NB4 (cell line): ENCODE measurements at regions not wholly inside any gene's neighbourhood (a gene's known extent, or its start where the extent isn't known, plus 50 kb on each side); places are given as distances from the start of the nearest gene placed in this dataset.

Experiments
- DNase-seq: peaks from one replicate; pipeline ENCODE4 v3.0.0; 2010; ENCODE audit warnings: low read depth
- H3K4me3 ChIP-seq: one replicate; pipeline ENCODE4 v1.5.1; 2011; ENCODE audit warnings: mild to moderate bottlenecking, low read depth, low read length, moderate library complexity
- CTCF ChIP-seq: IDR thresholded peaks from one replicate; pipeline ENCODE4 v1.5.1; 2012; ENCODE audit warnings: low read depth, low read length
- MAX ChIP-seq: IDR thresholded peaks from 2 replicates; pipeline ENCODE4 v1.6.1; 2011; ENCODE audit warnings: low read depth, low read length
- MYC ChIP-seq: IDR thresholded peaks from 2 replicates; pipeline ENCODE4 v1.6.1; 2011; ENCODE audit warnings: low read depth, low read length
- POLR2A ChIP-seq: IDR thresholded peaks from 2 replicates; pipeline ENCODE4 v1.6.1; 2011; ENCODE audit warnings: mild to moderate bottlenecking; ENCODE audit not compliant: insufficient read length; ENCODE audit errors: extremely low read depth

- TF ChIP-seq MAX (no peak), MYC (no peak), POLR2A (no peak)
- no peak for DNase-seq
- no peak overlapping the region for H3K4me3 ChIP-seq
Measured at GRCh38 chr10:128633864-128634540, 507.8 kb upstream of the MKI67 start.

GRCh38 chr10:128642023-128642422, 515.8 kb upstream of the MKI67 start:
- TF ChIP-seq CTCF (no peak), MAX (no peak), POLR2A (no peak), MYC (no peak)
- no peak overlapping the region for H3K4me3 ChIP-seq
- no peak for DNase-seq

GRCh38 chr10:128642502-128642901, 516.3 kb upstream of the MKI67 start:
- no peak for TF ChIP-seq POLR2A
- TF ChIP-seq CTCF: no peak
- no peak for TF ChIP-seq MYC
- no peak for TF ChIP-seq MAX
- no peak for DNase-seq
- no peak overlapping the region for H3K4me3 ChIP-seq

GRCh38 chr10:128643658-128644057, 517.4 kb upstream of the MKI67 start:
- DNase-seq: no peak

GRCh38 chr10:128645486-128645885, 519.3 kb upstream of the MKI67 start:
- no peak for TF ChIP-seq MYC
- no peak for TF ChIP-seq POLR2A
- no peak for TF ChIP-seq MAX
- TF ChIP-seq CTCF: no peak
- H3K4me3 ChIP-seq: no peak overlapping the region
- no peak for DNase-seq

More at GRCh38 chr10:128643658-128644057, 517.4 kb upstream of the MKI67 start:
- no peak for TF ChIP-seq CTCF
- TF ChIP-seq POLR2A: no peak
- no peak for TF ChIP-seq MAX
- TF ChIP-seq MYC: no peak
- no peak overlapping the region for H3K4me3 ChIP-seq

GRCh38 chr10:128646956-128647355, 520.7 kb upstream of the MKI67 start:
- H3K4me3 ChIP-seq: no peak overlapping the region
- TF ChIP-seq MAX: no peak
- TF ChIP-seq CTCF: no peak
- TF ChIP-seq MYC: no peak
- TF ChIP-seq POLR2A: no peak
- DNase-seq: no peak
